ENCODE measurements at regions not wholly inside any gene's neighbourhood (a gene's known extent, or its start where the extent isn't known, plus 50 kb on each side); places are given as distances from the start of the nearest gene placed in this dataset.

GRCh38 chr10:14394179-14394578 lies 63.5 kb upstream of the FRMD4A start:
- TF ChIP-seq TAF1 (IDR thresholded peaks at IDR 0.05; ENCODE audit: borderline replicate concordance, low read depth, low read length) (no peak), REST (IDR thresholded peaks at IDR 0.05; ENCODE audit: low read depth, low read length) (no peak), SMC3 (IDR thresholded peaks at IDR 0.05; ENCODE audit: low read depth, low read length) (no peak), GABPA (IDR thresholded peaks at IDR 0.05; ENCODE audit: low read depth) (no peak), CTCF (IDR thresholded peaks at IDR 0.05) (no peak), GATA2 (CRISPR knock-in tag; IDR thresholded peaks at IDR 0.05) (no peak), POLR2AphosphoS5 (IDR thresholded peaks at IDR 0.05; ENCODE audit: low read depth, low read length) (no peak), RAD21 (IDR thresholded peaks at IDR 0.05; ENCODE audit: low read length) (no peak), CHD2 (IDR thresholded peaks at IDR 0.05; ENCODE audit: low read length, partially characterized antibody) (no peak), RCOR1 (IDR thresholded peaks at IDR 0.05; ENCODE audit: low read length) (no peak), SIN3A (IDR thresholded peaks at IDR 0.05; ENCODE audit: borderline replicate concordance, low read depth, low read length) (no peak), PBX3 (IDR thresholded peaks at IDR 0.05) (no peak)
- TF ChIP-seq, protein P1, sequence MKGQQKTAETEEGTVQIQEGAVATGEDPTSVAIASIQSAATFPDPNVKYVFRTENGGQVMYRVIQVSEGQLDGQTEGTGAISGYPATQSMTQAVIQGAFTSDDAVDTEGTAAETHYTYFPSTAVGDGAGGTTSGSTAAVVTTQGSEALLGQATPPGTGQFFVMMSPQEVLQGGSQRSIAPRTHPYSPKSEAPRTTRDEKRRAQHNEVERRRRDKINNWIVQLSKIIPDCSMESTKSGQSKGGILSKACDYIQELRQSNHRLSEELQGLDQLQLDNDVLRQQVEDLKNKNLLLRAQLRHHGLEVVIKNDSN (IDR thresholded peaks at IDR 0.05; ENCODE audit: borderline replicate concordance, low read depth) = no peak
- TF ChIP-seq, protein P2, sequence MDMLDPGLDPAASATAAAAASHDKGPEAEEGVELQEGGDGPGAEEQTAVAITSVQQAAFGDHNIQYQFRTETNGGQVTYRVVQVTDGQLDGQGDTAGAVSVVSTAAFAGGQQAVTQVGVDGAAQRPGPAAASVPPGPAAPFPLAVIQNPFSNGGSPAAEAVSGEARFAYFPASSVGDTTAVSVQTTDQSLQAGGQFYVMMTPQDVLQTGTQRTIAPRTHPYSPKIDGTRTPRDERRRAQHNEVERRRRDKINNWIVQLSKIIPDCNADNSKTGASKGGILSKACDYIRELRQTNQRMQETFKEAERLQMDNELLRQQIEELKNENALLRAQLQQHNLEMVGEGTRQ (IDR thresholded peaks at IDR 0.05; ENCODE audit: borderline replicate concordance, low read depth, low read length) = no peak

All from SK-N-SH (cell line).